Thoracic aorta (tissue), 2 donors: ENCODE measurements at regions not wholly inside any gene's neighbourhood (a gene's known extent, or its start where the extent isn't known, plus 50 kb on each side); places are given as distances from the start of the nearest gene placed in this dataset.
"Not testable (repeated sequence)": the region's sequence is repeated elsewhere in the genome, so short reads cannot be mapped to it uniquely, and the experiment has no call there.

Experiments
- ATAC-seq: fragments of 150-250 bp; one replicate; pipeline ENCODE4 v1.8.0; 2017; ENCODE audit warnings: low read depth; ENCODE audit not compliant: insufficient number of reproducible peaks, low FRiP score
- DNase-seq: peaks from one replicate; pipeline ENCODE4 v3.0.0-alpha.2; 2020; ENCODE audit warnings: low spot score
- H3K27ac ChIP-seq, 2 donors: fragments of 200-600 bp; sonication (generic); 1 replicate in 1 of 2; 2 replicates in 1 of 2; pipeline ENCODE4 v1.5.1; 2016; ENCODE audit warnings: mild to moderate bottlenecking in 2 of 2, moderate library complexity in 2 of 2
- H3K27me3 ChIP-seq: fragments of 200-600 bp; sonication (generic); replicated peaks from 2 replicates; pipeline ENCODE4 v1.6.0; 2016; ENCODE audit warnings: mild to moderate bottlenecking; ENCODE audit not compliant: insufficient read depth
- H3K36me3 ChIP-seq: fragments of 200-600 bp; sonication (generic); one replicate; pipeline ENCODE4 v1.5.1; 2016
- H3K4me1 ChIP-seq, 2 donors: fragments of 200-600 bp; sonication (generic); 1 replicate in 1 of 2; 2 replicates in 1 of 2; pipeline versions ENCODE4 v1.5.1 to v1.6.0; 2016; ENCODE audit warnings: low read depth in 2 of 2, mild to moderate bottlenecking in 1 of 2; ENCODE audit not compliant: control insufficient read depth in 1 of 2
- H3K4me3 ChIP-seq: fragments of 200-600 bp; sonication (generic); 2 replicates; pipeline ENCODE4 v1.5.1; 2016; ENCODE audit warnings: mild to moderate bottlenecking
- H3K9me3 ChIP-seq: fragments of 200-600 bp; sonication (generic); 2 replicates; pipeline ENCODE4 v1.5.1; 2016
- TF ChIP-seq, protein P1 (sequence below): fragments of 200-600 bp; sonication (generic); IDR thresholded peaks from one replicate; pipeline ENCODE4 v1.5.1; 2019; ENCODE audit warnings: antibody characterized with exemption

DNA sequence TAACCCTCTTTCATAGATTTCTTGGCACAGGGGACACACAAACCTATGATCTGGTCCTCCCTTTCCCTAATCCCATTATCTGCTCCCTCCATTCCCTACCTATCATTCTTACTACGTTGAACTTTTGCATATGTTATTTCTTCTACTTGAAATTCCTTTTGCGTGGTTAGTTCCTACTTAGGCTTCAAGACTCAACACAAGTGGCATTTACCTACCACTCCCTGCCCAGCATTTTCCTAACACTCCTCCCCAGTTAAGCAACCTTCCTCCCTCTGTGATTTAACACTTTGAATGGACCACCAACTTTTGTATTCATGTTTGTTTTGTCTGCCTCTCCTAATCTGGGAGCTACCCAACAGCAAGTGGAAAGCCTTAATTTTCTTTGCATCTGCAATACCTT is 1113.7 kb downstream of the STIM2 start:
- no peak overlapping the region for H3K4me3 ChIP-seq
- TF ChIP-seq, protein P1, sequence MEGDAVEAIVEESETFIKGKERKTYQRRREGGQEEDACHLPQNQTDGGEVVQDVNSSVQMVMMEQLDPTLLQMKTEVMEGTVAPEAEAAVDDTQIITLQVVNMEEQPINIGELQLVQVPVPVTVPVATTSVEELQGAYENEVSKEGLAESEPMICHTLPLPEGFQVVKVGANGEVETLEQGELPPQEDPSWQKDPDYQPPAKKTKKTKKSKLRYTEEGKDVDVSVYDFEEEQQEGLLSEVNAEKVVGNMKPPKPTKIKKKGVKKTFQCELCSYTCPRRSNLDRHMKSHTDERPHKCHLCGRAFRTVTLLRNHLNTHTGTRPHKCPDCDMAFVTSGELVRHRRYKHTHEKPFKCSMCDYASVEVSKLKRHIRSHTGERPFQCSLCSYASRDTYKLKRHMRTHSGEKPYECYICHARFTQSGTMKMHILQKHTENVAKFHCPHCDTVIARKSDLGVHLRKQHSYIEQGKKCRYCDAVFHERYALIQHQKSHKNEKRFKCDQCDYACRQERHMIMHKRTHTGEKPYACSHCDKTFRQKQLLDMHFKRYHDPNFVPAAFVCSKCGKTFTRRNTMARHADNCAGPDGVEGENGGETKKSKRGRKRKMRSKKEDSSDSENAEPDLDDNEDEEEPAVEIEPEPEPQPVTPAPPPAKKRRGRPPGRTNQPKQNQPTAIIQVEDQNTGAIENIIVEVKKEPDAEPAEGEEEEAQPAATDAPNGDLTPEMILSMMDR = no peak
- ATAC-seq = no peak
- H3K4me1 ChIP-seq = no peaks in the 10 kb centered on the region
- H3K36me3 ChIP-seq = no peaks in the 10 kb centered on the region
- DNase-seq = no peak
- no peaks in the 10 kb centered on the region for H3K27me3 ChIP-seq
- H3K27ac ChIP-seq = no peak overlapping the region
- H3K9me3 ChIP-seq = no peaks in the 10 kb centered on the region

- not testable (repeated sequence) for DNase-seq, H3K27me3 ChIP-seq, H3K36me3 ChIP-seq, ATAC-seq, H3K9me3 ChIP-seq, H3K4me3 ChIP-seq, H3K27ac ChIP-seq, H3K4me1 ChIP-seq
Observed at GRCh38 chr4:27974881-27975280, 1114.2 kb downstream of the STIM2 start.

- H3K27me3 ChIP-seq, H3K4me3 ChIP-seq, H3K4me1 ChIP-seq, H3K36me3 ChIP-seq, ATAC-seq, H3K9me3 ChIP-seq, DNase-seq, H3K27ac ChIP-seq: not testable (repeated sequence)
Observed at GRCh38 chr4:27978427-27979109, 1117.9 kb downstream of the STIM2 start.

DNA sequence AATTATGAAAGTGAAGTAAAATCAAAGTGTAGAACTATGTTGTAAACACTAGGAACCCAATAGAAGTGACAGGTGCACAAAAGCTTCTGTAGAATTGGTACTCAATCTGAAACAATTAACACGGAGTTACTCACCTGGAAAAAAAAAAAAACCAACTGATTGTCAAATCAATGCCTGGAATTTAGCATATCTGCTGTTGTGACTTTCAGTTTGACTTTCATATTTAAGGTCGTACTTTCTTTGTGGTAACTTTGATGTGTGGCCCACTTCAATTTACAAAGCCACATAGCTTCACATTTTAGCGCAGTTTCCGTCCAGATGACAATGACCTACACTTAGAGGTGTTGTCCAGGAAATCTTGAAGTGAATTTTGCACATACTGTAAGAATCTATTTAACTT is 1124.9 kb downstream of the STIM2 start:
- Histone ChIP-seq H3K27ac (no peak overlapping the region), H3K4me1 (no peaks in the 10 kb centered on the region), H3K27me3 (no peaks in the 10 kb centered on the region), H3K4me3 (no peak overlapping the region), H3K9me3 (no peaks in the 10 kb centered on the region), H3K36me3 (no peaks in the 10 kb centered on the region)
- TF ChIP-seq, protein P1 = no peak
- no peak for ATAC-seq
- no peak for DNase-seq

- no peaks in the 10 kb centered on the region for H3K27me3 ChIP-seq
- no peaks in the 10 kb centered on the region for H3K36me3 ChIP-seq
- no peaks in the 10 kb centered on the region for H3K9me3 ChIP-seq
- H3K4me1 ChIP-seq = no peaks in the 10 kb centered on the region
- DNase-seq (no peak), ATAC-seq (no peak)
- no peak overlapping the region for H3K27ac ChIP-seq
- no peak overlapping the region for H3K4me3 ChIP-seq
- TF ChIP-seq, protein P1 = no peak
Observed at GRCh38 chr4:27986476-27986875, 1125.8 kb downstream of the STIM2 start.

- Histone ChIP-seq H3K27me3 (no peaks in the 10 kb centered on the region), H3K9me3 (no peaks in the 10 kb centered on the region), H3K4me1 (no peaks in the 10 kb centered on the region), H3K36me3 (no peaks in the 10 kb centered on the region), H3K4me3 (no peak overlapping the region), H3K27ac (no peak overlapping the region)
- ATAC-seq = no peak
- no peak for DNase-seq
- TF ChIP-seq, protein P1 = no peak
Observed at GRCh38 chr4:28001698-28002097, 1141.1 kb downstream of the STIM2 start.
